Stomach smooth muscle (tissue), 2 donors: ENCODE measurements at regions not wholly inside any gene's neighbourhood (a gene's known extent, or its start where the extent isn't known, plus 50 kb on each side); places are given as distances from the start of the nearest gene placed in this dataset.
"Not testable (repeated sequence)": the region's sequence is repeated elsewhere in the genome, so short reads cannot be mapped to it uniquely, and the experiment has no call there.

Experiments
- H3K27ac ChIP-seq: one replicate; pipeline ENCODE4 v1.7.0; 2013; ENCODE audit warnings: mild to moderate bottlenecking, low read length, inconsistent platforms
- H3K27me3 ChIP-seq, 2 donors: one replicate each; pipeline ENCODE4 v1.7.0; 2013; ENCODE audit warnings: low read length in 2 of 2; ENCODE audit not compliant: insufficient read depth in 2 of 2, control insufficient read depth in 1 of 2
- H3K36me3 ChIP-seq, 2 donors: one replicate each; pipeline ENCODE4 v1.7.0; 2013; ENCODE audit warnings: low read length in 2 of 2; ENCODE audit not compliant: control insufficient read depth in 2 of 2, insufficient read depth in 2 of 2
- H3K4me1 ChIP-seq: one replicate; pipeline ENCODE4 v1.7.0; 2013; ENCODE audit warnings: low read length; ENCODE audit not compliant: control insufficient read depth, insufficient read depth
- H3K4me3 ChIP-seq, 2 donors: one replicate each; pipeline ENCODE4 v1.7.0; 2013; ENCODE audit warnings: low read length in 2 of 2
- H3K9ac ChIP-seq, 2 donors: one replicate each; pipeline ENCODE4 v1.7.0; 2013; ENCODE audit warnings: low read length in 2 of 2, mild to moderate bottlenecking in 1 of 2
- H3K9me3 ChIP-seq, 2 donors: one replicate each; pipeline ENCODE4 v1.7.0; 2013; ENCODE audit warnings: low read length in 2 of 2; ENCODE audit not compliant: control insufficient read depth in 2 of 2
- donor health status: healthy.
- donor health status: Pancreatic carcinoma.

GRCh38 chr7:1301054-1301881 is 68.6 kb downstream of the UNCX start:
- H3K27ac ChIP-seq = no peak overlapping the region
- no peaks in the 10 kb centered on the region for H3K9me3 ChIP-seq
- peaks cover 2% of the 10 kb centered on the region for H3K4me1 ChIP-seq
- no peak overlapping the region for H3K9ac ChIP-seq
- H3K27me3 ChIP-seq = peaks cover 8 to 23% of the 10 kb centered on the region in 2 donors
- no peak overlapping the region for H3K4me3 ChIP-seq
- H3K36me3 ChIP-seq = no peaks in the 10 kb centered on the region

- Histone ChIP-seq H3K27me3 (peaks cover 6 to 19% of the 10 kb centered on the region in 2 donors), H3K9me3 (no peaks in the 10 kb centered on the region), H3K4me1 (peaks cover 2% of the 10 kb centered on the region), H3K36me3 (no peaks in the 10 kb centered on the region), H3K4me3 (no peak overlapping the region), H3K27ac (no peak overlapping the region), H3K9ac (no peak overlapping the region)
Observed at GRCh38 chr7:1301882-1302251, 69.2 kb downstream of the UNCX start.

GRCh38 chr7:1302936-1303335 is 70.3 kb downstream of the UNCX start:
- no peak overlapping the region for H3K4me3 ChIP-seq
- H3K4me1 ChIP-seq = no peaks in the 10 kb centered on the region
- no peak overlapping the region for H3K9ac ChIP-seq
- no peak overlapping the region for H3K27ac ChIP-seq
- H3K36me3 ChIP-seq = no peaks in the 10 kb centered on the region
- H3K9me3 ChIP-seq = no peaks in the 10 kb centered on the region
- H3K27me3 ChIP-seq = peaks cover 7 to 17% of the 10 kb centered on the region in 2 donors

GRCh38 chr7:1304011-1304410 is 71.3 kb downstream of the UNCX start:
- H3K36me3 ChIP-seq, H3K4me3 ChIP-seq, H3K9ac ChIP-seq, H3K4me1 ChIP-seq, H3K27ac ChIP-seq, H3K9me3 ChIP-seq: not testable (repeated sequence)
- peaks cover 5 to 17% of the 10 kb centered on the region in 2 donors for H3K27me3 ChIP-seq

GRCh38 chr7:1305873-1306272 is 73.2 kb downstream of the UNCX start:
- no peak overlapping the region for H3K27ac ChIP-seq
- no peak overlapping the region for H3K9ac ChIP-seq
- H3K36me3 ChIP-seq = no peaks in the 10 kb centered on the region
- H3K4me3 ChIP-seq = no peak overlapping the region
- peaks cover 8 to 9% of the 10 kb centered on the region in 2 donors for H3K27me3 ChIP-seq
- no peaks in the 10 kb centered on the region for H3K4me1 ChIP-seq
- no peaks in the 10 kb centered on the region for H3K9me3 ChIP-seq

GRCh38 chr7:1307828-1308227 is 75.2 kb downstream of the UNCX start:
- H3K9ac ChIP-seq = no peak overlapping the region
- H3K36me3 ChIP-seq = no peaks in the 10 kb centered on the region
- H3K27me3 ChIP-seq = peaks cover 5 to 6% of the 10 kb centered on the region in 2 donors
- no peak overlapping the region for H3K27ac ChIP-seq
- H3K4me1 ChIP-seq = no peaks in the 10 kb centered on the region
- H3K9me3 ChIP-seq = peaks cover 0 to 5% of the 10 kb centered on the region in 2 donors
- H3K4me3 ChIP-seq = no peak overlapping the region

- Histone ChIP-seq H3K9me3 (peaks cover 0 to 5% of the 10 kb centered on the region in 2 donors), H3K9ac (no peak overlapping the region), H3K27me3 (peaks cover 5 to 6% of the 10 kb centered on the region in 2 donors), H3K36me3 (no peaks in the 10 kb centered on the region), H3K4me1 (no peaks in the 10 kb centered on the region), H3K27ac (no peak overlapping the region), H3K4me3 (no peak overlapping the region)
Observed at GRCh38 chr7:1309290-1309689, 76.6 kb downstream of the UNCX start.

GRCh38 chr7:1309996-1310395 is 77.3 kb downstream of the UNCX start:
- H3K4me1 ChIP-seq = no peaks in the 10 kb centered on the region
- no peak overlapping the region for H3K9ac ChIP-seq
- H3K9me3 ChIP-seq = peaks cover 0 to 5% of the 10 kb centered on the region in 2 donors
- H3K27me3 ChIP-seq = peaks cover 5 to 6% of the 10 kb centered on the region in 2 donors
- H3K4me3 ChIP-seq = no peak overlapping the region
- no peaks in the 10 kb centered on the region for H3K36me3 ChIP-seq
- no peak overlapping the region for H3K27ac ChIP-seq

- Histone ChIP-seq H3K9ac (no peak overlapping the region), H3K4me1 (no peaks in the 10 kb centered on the region), H3K9me3 (peaks cover 0 to 5% of the 10 kb centered on the region in 2 donors), H3K27ac (no peak overlapping the region), H3K36me3 (no peaks in the 10 kb centered on the region), H3K27me3 (peaks cover 5 to 6% of the 10 kb centered on the region in 2 donors), H3K4me3 (no peak overlapping the region)
Observed at GRCh38 chr7:1310936-1311335, 78.3 kb downstream of the UNCX start.

- H3K4me3 ChIP-seq = no peak overlapping the region
- H3K4me1 ChIP-seq = no peaks in the 10 kb centered on the region
- H3K9ac ChIP-seq = no peak overlapping the region
- peaks cover 0 to 5% of the 10 kb centered on the region in 2 donors for H3K9me3 ChIP-seq
- H3K36me3 ChIP-seq = no peaks in the 10 kb centered on the region
- H3K27me3 ChIP-seq = peaks cover 5 to 6% of the 10 kb centered on the region in 2 donors
- H3K27ac ChIP-seq = no peak overlapping the region
Observed at GRCh38 chr7:1311406-1312135, 78.9 kb downstream of the UNCX start.
